HT1080 (cell line): ENCODE measurements at regions not wholly inside any gene's neighbourhood (a gene's known extent, or its start where the extent isn't known, plus 50 kb on each side); places are given as distances from the start of the nearest gene placed in this dataset.
A peak's percentile ranks its signal among the peaks of the same experiment; 100 is the strongest.
"Not testable (repeated sequence)": the region's sequence is repeated elsewhere in the genome, so short reads cannot be mapped to it uniquely, and the experiment has no call there.

Experiments used
- DNase-seq: peaks from one replicate; pipeline ENCODE4 v3.0.0-alpha.2; 2015; ENCODE audit warnings: low read depth

- DNase-seq, result no peak
These were observed 467.4 kb upstream of the FANCL start for GRCh38 chr2:58708565-58708964.

- peak; percentile 90 for DNase-seq
These were observed 461.3 kb upstream of the FANCL start for GRCh38 chr2:58702302-58702885.

- DNase-seq, result peak; percentile 51
These were observed 460.7 kb upstream of the FANCL start for GRCh38 chr2:58701688-58702301.

GRCh38 chr2:58700591-58700990 lies 459.5 kb upstream of the FANCL start:
- DNase-seq, result no peak

GRCh38 chr2:58699411-58699810 lies 458.3 kb upstream of the FANCL start:
- no peak for DNase-seq

GRCh38 chr2:58698620-58699019 lies 457.5 kb upstream of the FANCL start:
- DNase-seq, result no peak

- DNase-seq, result not testable (repeated sequence)
These were observed 453.0 kb upstream of the FANCL start for GRCh38 chr2:58694114-58694513.

GRCh38 chr2:58691041-58691440 lies 449.9 kb upstream of the FANCL start:
- DNase-seq, result not testable (repeated sequence)

- no peak for DNase-seq
These were observed 447.7 kb upstream of the FANCL start for GRCh38 chr2:58688813-58689212.

GRCh38 chr2:58686776-58687175 lies 445.7 kb upstream of the FANCL start:
- DNase-seq, result no peak

GRCh38 chr2:58680755-58681310 lies 439.7 kb upstream of the FANCL start:
- no peak for DNase-seq

- DNase-seq, result no peak
These were observed 436.6 kb upstream of the FANCL start for GRCh38 chr2:58677748-58678147.

GRCh38 chr2:58671675-58672074 lies 430.6 kb upstream of the FANCL start:
- no peak for DNase-seq

- no peak for DNase-seq
These were observed 428.9 kb upstream of the FANCL start for GRCh38 chr2:58669998-58670397.

- DNase-seq, result peak; percentile 32
These were observed 426.1 kb upstream of the FANCL start for GRCh38 chr2:58667137-58667774.

GRCh38 chr2:58666323-58666970 lies 425.3 kb upstream of the FANCL start:
- no peak for DNase-seq

- no peak for DNase-seq
These were observed 424.0 kb upstream of the FANCL start for GRCh38 chr2:58665154-58665553.

GRCh38 chr2:58664523-58665151 lies 423.5 kb upstream of the FANCL start:
- no peak for DNase-seq

- no peak for DNase-seq
These were observed 418.9 kb upstream of the FANCL start for GRCh38 chr2:58660046-58660445.

GRCh38 chr2:58655152-58655551 lies 414.0 kb upstream of the FANCL start:
- DNase-seq, result no peak

GRCh38 chr2:58651930-58652329 lies 410.8 kb upstream of the FANCL start:
- no peak for DNase-seq

- no peak for DNase-seq
These were observed 409.7 kb upstream of the FANCL start for GRCh38 chr2:58650781-58651180.
